ENCODE measurements at regions not wholly inside any gene's neighbourhood (a gene's known extent, or its start where the extent isn't known, plus 50 kb on each side); places are given as distances from the start of the nearest gene placed in this dataset.
"Not testable (repeated sequence)": the region's sequence is repeated elsewhere in the genome, so short reads cannot be mapped to it uniquely, and the experiment has no call there.

GRCh38 chr2:194553980-194554379, 1103.0 kb upstream of the SLC39A10 start:
- DNase-seq (ENCODE audit: low spot score) = no peak

GRCh38 chr2:194550702-194551101, 1106.3 kb upstream of the SLC39A10 start:
- no peak for DNase-seq (ENCODE audit: low spot score)

GRCh38 chr2:194549387-194549786, 1107.6 kb upstream of the SLC39A10 start:
- no peak for DNase-seq (ENCODE audit: low spot score)

GRCh38 chr2:194545978-194546377, 1111.0 kb upstream of the SLC39A10 start:
- DNase-seq (ENCODE audit: low spot score) = no peak

- DNase-seq (ENCODE audit: low spot score) = no peak
These were observed 1117.6 kb upstream of the SLC39A10 start for GRCh38 chr2:194539425-194539824.

- no peak for DNase-seq (ENCODE audit: low spot score)
These were observed 1130.9 kb upstream of the SLC39A10 start for GRCh38 chr2:194526121-194526520.

GRCh38 chr2:194514281-194514680, 1142.7 kb upstream of the SLC39A10 start:
- DNase-seq (ENCODE audit: low spot score) = no peak

- DNase-seq (ENCODE audit: low spot score) = not testable (repeated sequence)
These were observed 1146.0 kb upstream of the SLC39A10 start for GRCh38 chr2:194511070-194511469.

- not testable (repeated sequence) for DNase-seq (ENCODE audit: low spot score)
These were observed 1152.2 kb upstream of the SLC39A10 start for GRCh38 chr2:194504876-194505275.

GRCh38 chr2:194495046-194495445, 1162.0 kb upstream of the SLC39A10 start:
- no peak for DNase-seq (ENCODE audit: low spot score)

- no peak for DNase-seq (ENCODE audit: low spot score)
These were observed 1162.6 kb upstream of the SLC39A10 start for GRCh38 chr2:194494401-194494800.

GRCh38 chr2:194491409-194492115, 1165.5 kb upstream of the SLC39A10 start:
- no peak for DNase-seq (ENCODE audit: low spot score)

GRCh38 chr2:194486326-194486725, 1170.7 kb upstream of the SLC39A10 start:
- no peak for DNase-seq (ENCODE audit: low spot score)

- no peak for DNase-seq (ENCODE audit: low spot score)
These were observed 1174.0 kb upstream of the SLC39A10 start for GRCh38 chr2:194483041-194483440.

- no peak for DNase-seq (ENCODE audit: low spot score)
These were observed 1191.4 kb upstream of the SLC39A10 start for GRCh38 chr2:194465641-194466040.

- DNase-seq (ENCODE audit: low spot score) = peak; percentile 3
These were observed 1191.9 kb upstream of the SLC39A10 start for GRCh38 chr2:194464964-194465638.

GRCh38 chr2:194462883-194463282, 1194.1 kb upstream of the SLC39A10 start:
- not testable (repeated sequence) for DNase-seq (ENCODE audit: low spot score)

- DNase-seq (ENCODE audit: low spot score) = no peak
These were observed 1201.7 kb upstream of the SLC39A10 start for GRCh38 chr2:194455358-194455757.

GRCh38 chr2:194452504-194452903, 1204.5 kb upstream of the SLC39A10 start:
- DNase-seq (ENCODE audit: low spot score) = no peak

- no peak for DNase-seq (ENCODE audit: low spot score)
These were observed 1211.8 kb upstream of the SLC39A10 start for GRCh38 chr2:194445226-194445625.

GRCh38 chr2:194443926-194444325, 1213.1 kb upstream of the SLC39A10 start:
- no peak for DNase-seq (ENCODE audit: low spot score)

- no peak for DNase-seq (ENCODE audit: low spot score)
These were observed 1232.3 kb upstream of the SLC39A10 start for GRCh38 chr2:194424683-194425209.

- DNase-seq (ENCODE audit: low spot score) = no peak
These were observed 1245.8 kb upstream of the SLC39A10 start for GRCh38 chr2:194411221-194411620.
